Thyroid gland (tissue), 4 donors: ENCODE measurements at regions not wholly inside any gene's neighbourhood (a gene's known extent, or its start where the extent isn't known, plus 50 kb on each side); places are given as distances from the start of the nearest gene placed in this dataset.

Source experiments
- DNase-seq, 2 donors: peaks; one replicate each; pipeline ENCODE4 v3.0.0-alpha.2; 2019
- H3K27ac ChIP-seq, 3 donors: fragments of 200-600 bp; sonication (generic); 1 replicate in 2 of 3; 2 replicates in 1 of 3; pipeline ENCODE4 v1.5.1; 2016 to 2019; ENCODE audit warnings: mild to moderate bottlenecking in 1 of 3, moderate library complexity in 1 of 3
- H3K27me3 ChIP-seq: fragments of 200-600 bp; sonication (generic); one replicate; pipeline ENCODE4 v1.5.1; 2019
- H3K36me3 ChIP-seq, 2 donors: fragments of 200-600 bp; sonication (generic); one replicate each; pipeline ENCODE4 v1.5.1; 2016 to 2019
- H3K4me1 ChIP-seq, 2 donors: fragments of 200-600 bp; sonication (generic); one replicate each; pipeline ENCODE4 v1.5.1; 2017 to 2019
- H3K4me3 ChIP-seq, 3 donors: fragments of 200-600 bp; sonication (generic); replicated peaks in 1 of 3; 1 replicate in 2 of 3; 2 replicates in 1 of 3; pipeline ENCODE4 v1.5.1; 2016; ENCODE audit warnings: mild to moderate bottlenecking in 1 of 3
- H3K9me3 ChIP-seq: fragments of 200-600 bp; sonication (generic); one replicate; pipeline ENCODE4 v1.5.1; 2017
- CTCF ChIP-seq, 6 experiments: fragments of 200-600 bp in 3 of 6; fragments of 450-650 bp in 3 of 6; sonication (generic) in 3 of 6; IDR thresholded peaks; one replicate each; pipeline ENCODE4 v1.5.1; 2016 to 2019; ENCODE audit warnings: antibody characterized with exemption in 6 of 6, mild to moderate bottlenecking in 2 of 6, inconsistent platforms in 1 of 6, moderate library complexity in 1 of 6
- POLR2A ChIP-seq, 2 donors: fragments of 450-650 bp; IDR thresholded peaks; one replicate each; pipeline ENCODE4 v1.6.1; 2017; ENCODE audit warnings: antibody characterized with exemption in 2 of 2, mild to moderate bottlenecking in 2 of 2, moderate library complexity in 1 of 2
- WGBS, 2 donors: methylation state at CpG; one replicate each; pipeline ENCODE4 v1.1.5; 2017; 5-methylcytosine and 5-hydroxymethylcytosine counted together
- intact Hi-C: fragments of 100-400 bp; cut with DNase I; formaldehyde crosslinking; loops from one replicate; pipeline ENCODE4 v1.15.1; 2023

GRCh38 chr10:1989090-1989489 lies 251.8 kb upstream of the ADARB2 start:
- intact Hi-C loops: no loop called here

GRCh38 chr10:1981976-1982375 lies 244.7 kb upstream of the ADARB2 start:
- H3K4me1 ChIP-seq: no peaks in the 10 kb centered on the region
- TF ChIP-seq CTCF (IDR thresholded peaks at IDR 0.05) (no peak), POLR2A (IDR thresholded peaks at IDR 0.05) (no peak)
- no peaks in the 10 kb centered on the region for H3K9me3 ChIP-seq
- intact Hi-C loops: no loop called here
- 82 to 89% methylated on average over 3 of the region's 3 CpGs for WGBS, 2 donors
- no peaks in the 10 kb centered on the region for H3K36me3 ChIP-seq
- no peaks in the 10 kb centered on the region for H3K27me3 ChIP-seq
- no peak overlapping the region for H3K4me3 ChIP-seq
- no peak overlapping the region for H3K27ac ChIP-seq
- DNase-seq: no peak

More at GRCh38 chr10:1989090-1989489, 251.8 kb upstream of the ADARB2 start:
- no peak for DNase-seq
- no peak for TF ChIP-seq CTCF (IDR thresholded peaks at IDR 0.05)
- TF ChIP-seq POLR2A (IDR thresholded peaks at IDR 0.05): no peak
- Histone ChIP-seq H3K27ac (no peak overlapping the region), H3K9me3 (no peaks in the 10 kb centered on the region), H3K27me3 (no peaks in the 10 kb centered on the region), H3K4me3 (no peak overlapping the region), H3K4me1 (no peaks in the 10 kb centered on the region), H3K36me3 (no peaks in the 10 kb centered on the region)
- 85 to 90% methylated on average over 5 of the region's 5 CpGs for WGBS, 2 donors

GRCh38 chr10:1980459-1980858 lies 243.1 kb upstream of the ADARB2 start:
- intact Hi-C loops: no loop called here
- no peak overlapping the region for H3K27ac ChIP-seq
- no peaks in the 10 kb centered on the region for H3K36me3 ChIP-seq
- H3K4me1 ChIP-seq: no peaks in the 10 kb centered on the region
- 35 to 47% methylated on average over 3 of the region's 3 CpGs for whole genome bisulfite sequencing, 2 donors
- H3K4me3 ChIP-seq: no peak overlapping the region
- TF ChIP-seq POLR2A (IDR thresholded peaks at IDR 0.05): no peak
- no peak for TF ChIP-seq CTCF (IDR thresholded peaks at IDR 0.05)
- no peak for DNase-seq
- no peaks in the 10 kb centered on the region for H3K9me3 ChIP-seq
- H3K27me3 ChIP-seq: no peaks in the 10 kb centered on the region

- no peak overlapping the region for H3K27ac ChIP-seq
- H3K4me3 ChIP-seq: no peak overlapping the region
- intact Hi-C loops: no loop called here
- H3K4me1 ChIP-seq: no peaks in the 10 kb centered on the region
- no peaks in the 10 kb centered on the region for H3K9me3 ChIP-seq
- DNase-seq: no peak
- WGBS, 2 donors: 51 to 83% methylated on average over 3 of the region's 3 CpGs
- H3K36me3 ChIP-seq: no peaks in the 10 kb centered on the region
- no peaks in the 10 kb centered on the region for H3K27me3 ChIP-seq
- TF ChIP-seq CTCF (IDR thresholded peaks at IDR 0.05) (no peak), POLR2A (IDR thresholded peaks at IDR 0.05) (no peak)
Measured at GRCh38 chr10:1978584-1978983, 241.3 kb upstream of the ADARB2 start.

GRCh38 chr10:1977461-1977860 lies 240.1 kb upstream of the ADARB2 start:
- TF ChIP-seq POLR2A (IDR thresholded peaks at IDR 0.05) (no peak), CTCF (IDR thresholded peaks at IDR 0.05) (no peak)
- H3K4me1 ChIP-seq: no peaks in the 10 kb centered on the region
- no peaks in the 10 kb centered on the region for H3K27me3 ChIP-seq
- DNase-seq: no peak
- no peaks in the 10 kb centered on the region for H3K36me3 ChIP-seq
- no peak overlapping the region for H3K4me3 ChIP-seq
- no peak overlapping the region for H3K27ac ChIP-seq
- intact Hi-C loops: no loop called here
- WGBS, 2 donors: 70 to 72% methylated on average over 1 of the region's 1 CpG
- H3K9me3 ChIP-seq: no peaks in the 10 kb centered on the region
